HG02759 (cell line): ENCODE measurements at regions not wholly inside any gene's neighbourhood (a gene's known extent, or its start where the extent isn't known, plus 50 kb on each side); places are given as distances from the start of the nearest gene placed in this dataset.
"Not testable (repeated sequence)": the region's sequence is repeated elsewhere in the genome, so short reads cannot be mapped to it uniquely, and the experiment has no call there.

Experiments
- ATAC-seq: cut with Tn5 transposase; IDR thresholded peaks from one replicate; pipeline ENCODE4 v1.9.1; 2021; ENCODE audit warnings: mild to moderate bottlenecking, moderate library complexity; ENCODE audit not compliant: unreplicated experiment

DNA sequence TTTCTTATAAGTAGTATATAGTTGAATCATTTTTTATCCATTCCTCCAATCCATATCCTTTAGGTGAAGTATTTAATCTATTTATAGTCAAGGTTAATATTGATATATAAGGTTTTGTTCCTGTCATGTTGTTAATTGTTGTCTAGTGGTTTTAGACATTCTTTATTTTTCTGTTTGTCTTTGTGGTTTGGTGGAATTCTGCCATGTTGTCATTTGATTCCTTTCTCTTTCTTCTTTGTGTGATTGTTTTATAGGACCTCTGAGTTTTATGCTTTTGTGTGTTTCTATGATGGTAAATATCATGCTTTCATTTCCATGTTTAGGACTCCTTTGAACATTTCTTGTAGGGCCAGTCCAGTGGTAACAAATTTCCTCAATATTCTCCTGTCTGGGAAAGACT is 450.3 kb upstream of the BTBD3 start:
- no peak for ATAC-seq

DNA sequence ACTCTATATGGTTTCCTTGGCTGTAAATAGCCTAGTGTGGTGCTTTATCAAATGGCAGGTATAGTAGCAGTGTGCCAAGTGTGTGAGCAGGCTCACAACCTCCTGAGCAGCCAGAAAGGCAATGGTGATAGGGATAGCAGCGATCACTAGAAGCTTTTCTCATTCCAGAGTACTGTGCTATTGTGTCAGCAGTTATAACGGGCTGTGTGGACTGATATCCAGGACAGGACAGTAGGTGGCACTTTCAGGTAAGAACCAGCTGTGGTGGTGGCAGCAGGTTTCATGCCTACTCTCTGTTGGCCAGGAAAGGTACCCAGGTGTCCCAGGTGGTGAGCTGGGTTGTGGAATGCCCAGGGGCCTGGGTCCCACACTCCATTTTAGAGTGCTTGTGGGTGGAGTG is 448.8 kb upstream of the BTBD3 start:
- ATAC-seq = no peak

DNA sequence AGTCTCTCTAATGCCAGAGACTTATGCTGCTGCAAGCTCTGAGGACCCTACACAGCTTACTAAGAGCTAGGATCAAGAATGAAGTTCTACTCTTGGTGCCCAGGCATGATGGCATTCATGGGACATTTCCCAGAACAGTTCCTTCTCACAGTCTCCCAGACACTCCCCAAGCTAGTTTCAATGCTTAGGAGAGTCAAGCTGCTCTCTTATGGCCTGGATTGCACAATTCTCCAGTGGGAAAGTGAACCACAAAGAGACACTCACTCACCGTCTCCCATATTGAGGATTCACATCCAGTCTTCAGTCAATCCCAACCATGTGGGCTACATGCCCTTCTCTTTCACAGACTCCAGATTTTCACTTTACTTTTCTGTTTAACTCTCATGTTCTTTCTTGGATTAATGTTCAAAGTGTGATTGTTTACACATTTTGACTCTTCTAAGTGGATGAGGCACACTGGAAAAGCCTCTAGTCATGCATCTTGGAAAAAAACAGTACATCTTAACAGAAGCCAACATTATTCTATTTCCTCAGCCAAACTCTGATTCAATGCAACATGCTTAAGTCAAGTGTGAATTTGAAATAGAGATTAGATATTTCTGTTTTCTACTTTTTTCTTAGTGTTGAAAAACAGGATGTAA is 447.8 kb upstream of the BTBD3 start:
- no peak for ATAC-seq

DNA sequence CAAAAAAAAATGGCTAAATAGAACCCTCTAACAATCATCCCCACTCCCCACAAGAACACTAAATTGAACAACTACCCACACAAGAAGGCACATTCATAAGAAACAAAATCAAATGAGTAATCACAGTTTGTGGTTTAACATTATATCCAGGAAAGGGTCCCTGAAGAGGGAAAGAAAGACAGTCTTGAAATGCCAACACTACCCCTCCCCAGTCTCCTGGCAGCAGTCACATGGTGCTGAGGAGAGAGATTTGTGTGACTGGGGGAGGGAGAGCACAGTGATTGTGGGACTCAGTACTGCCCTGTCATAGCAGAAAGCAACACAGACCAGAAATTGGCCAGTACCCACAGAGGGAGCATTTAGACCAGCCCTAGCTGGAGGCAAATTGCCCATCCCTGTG is 443.7 kb upstream of the BTBD3 start:
- no peak for ATAC-seq

DNA sequence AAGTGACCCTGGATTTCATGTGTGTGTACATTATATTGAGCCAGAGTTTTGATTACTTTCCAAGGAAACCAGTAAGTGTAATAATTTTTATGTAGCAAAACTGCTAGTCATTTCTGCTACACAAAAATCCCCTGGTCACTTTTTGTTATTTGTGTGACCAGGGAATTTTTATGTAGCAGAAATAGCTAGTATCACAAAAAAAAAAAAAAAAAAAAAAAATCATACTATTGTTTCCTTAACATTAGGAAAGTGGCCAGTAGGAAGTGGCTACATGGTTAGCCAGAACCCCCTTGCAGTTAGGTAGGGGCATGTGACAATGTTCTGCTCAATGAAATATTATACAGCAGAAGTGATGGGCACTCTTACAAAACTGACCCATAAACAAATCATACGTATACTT is 434.0 kb upstream of the BTBD3 start:
- no peak for ATAC-seq

DNA sequence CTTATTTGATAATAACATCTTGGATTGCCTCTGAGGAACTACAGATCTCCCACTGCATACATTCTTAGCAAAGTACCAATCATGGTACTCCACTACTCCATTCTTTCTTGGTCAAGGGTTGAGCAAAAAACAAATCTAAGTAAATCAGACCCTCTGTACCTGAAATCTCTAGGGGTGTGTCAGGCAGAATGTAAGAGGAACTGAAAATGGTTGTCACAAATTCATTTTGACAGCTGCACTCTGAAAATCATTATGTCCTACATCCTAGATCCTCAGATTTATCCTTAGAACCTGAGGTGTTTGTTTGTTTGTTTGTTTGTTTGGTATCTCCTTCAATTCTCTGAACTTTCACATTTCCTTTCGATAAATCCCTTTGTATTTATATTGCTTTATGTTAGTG is 433.2 kb upstream of the BTBD3 start:
- ATAC-seq = no peak

DNA sequence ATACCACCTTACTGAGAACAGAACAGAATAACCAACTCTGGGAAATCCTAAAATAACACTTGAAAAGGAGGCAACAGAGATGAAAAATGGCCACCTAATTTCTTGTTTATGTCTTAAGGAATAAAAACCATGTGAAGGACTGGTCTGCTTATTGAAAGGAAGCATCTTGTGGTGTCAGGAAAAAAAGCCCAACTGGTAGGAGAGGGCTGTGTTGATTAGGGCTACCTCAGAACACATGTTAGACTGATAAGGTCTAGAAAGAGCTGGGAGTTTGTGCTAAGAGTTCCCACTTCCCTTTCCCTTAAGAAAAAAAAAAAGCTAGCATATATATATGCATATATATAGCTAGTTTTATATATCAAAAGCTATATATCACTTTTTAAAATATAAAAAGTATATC is 425.3 kb upstream of the BTBD3 start:
- no peak for ATAC-seq

DNA sequence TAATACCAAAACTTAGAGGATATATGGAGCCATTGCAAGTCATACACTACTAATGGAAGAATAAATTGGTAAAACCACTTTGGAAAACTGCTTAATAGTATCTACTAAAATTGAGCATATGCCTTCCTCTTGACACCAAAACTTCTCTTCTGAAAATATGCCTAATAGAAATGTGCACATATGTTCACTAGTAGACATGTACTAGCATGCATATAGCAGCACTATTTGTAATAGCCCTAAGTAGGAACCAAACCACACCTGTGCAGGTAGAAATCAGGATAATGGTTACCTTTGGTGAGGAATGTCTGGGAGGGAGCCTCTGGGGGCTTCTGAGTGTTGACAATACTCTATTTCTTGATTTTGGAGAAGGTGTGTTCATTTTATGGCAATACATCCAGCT is 424.8 kb upstream of the BTBD3 start:
- no peak for ATAC-seq

DNA sequence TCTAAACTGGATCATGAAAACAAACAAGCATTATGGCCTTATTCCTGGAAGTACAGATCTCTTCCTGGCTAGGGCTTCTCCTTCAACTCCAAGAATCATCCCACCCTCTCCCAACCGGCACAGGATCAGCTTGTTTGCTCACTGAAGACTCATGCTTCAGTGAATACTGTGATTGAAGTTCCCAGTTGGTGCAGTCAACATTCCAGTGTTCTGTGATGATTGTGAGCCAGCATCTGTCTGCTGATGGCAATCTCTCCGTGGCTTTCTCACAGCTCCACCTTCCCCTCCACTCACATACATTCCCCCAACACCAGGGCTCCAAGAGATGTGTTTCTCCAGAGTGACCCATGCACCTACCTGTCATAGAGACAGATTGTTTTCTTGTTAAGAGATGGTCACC is 421.3 kb upstream of the BTBD3 start:
- no peak for ATAC-seq

DNA sequence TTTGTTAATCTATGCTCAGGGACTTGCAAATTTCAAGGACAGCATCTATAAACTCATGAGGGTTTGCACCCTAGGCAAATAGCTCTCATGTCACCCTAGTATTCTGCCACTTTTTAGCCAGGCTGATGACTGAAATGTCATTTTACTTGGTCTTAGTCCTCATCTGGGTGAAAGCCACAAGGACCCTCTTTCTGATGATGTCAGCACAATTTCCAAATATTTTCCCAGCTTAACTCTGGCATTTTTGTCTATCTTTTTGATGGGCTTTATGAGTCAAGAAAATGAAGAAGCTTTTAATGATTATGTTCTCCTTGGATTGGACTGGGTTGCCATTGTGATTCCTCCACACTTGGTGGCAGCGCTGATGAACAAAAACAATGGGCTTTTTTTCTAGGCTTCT is 420.1 kb upstream of the BTBD3 start:
- no peak for ATAC-seq

DNA sequence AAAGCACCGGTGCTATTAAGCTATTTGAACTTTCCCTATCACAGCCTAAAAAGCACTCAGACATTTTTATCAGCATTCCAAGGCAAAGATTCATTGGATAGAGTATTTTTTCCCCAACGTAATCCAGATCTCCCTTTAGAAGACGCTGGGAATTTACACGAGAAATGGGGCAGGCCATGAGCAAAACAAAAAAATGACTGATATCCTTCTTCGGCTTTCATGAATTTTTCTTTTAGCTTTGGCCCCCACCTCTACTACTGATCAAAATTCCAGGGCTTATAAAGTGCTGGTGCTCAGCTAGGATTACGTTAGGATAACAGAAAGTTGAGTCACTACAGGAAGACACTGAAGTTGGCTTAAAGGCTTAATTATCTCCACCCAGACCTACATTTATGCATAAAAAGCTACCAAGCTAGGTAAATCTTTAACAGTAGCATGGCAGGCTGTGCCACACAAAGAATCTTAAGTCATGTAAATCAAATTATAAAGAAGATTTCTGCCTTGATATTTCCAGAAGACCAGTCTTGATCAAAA is 418.5 kb upstream of the BTBD3 start:
- ATAC-seq = no peak

DNA sequence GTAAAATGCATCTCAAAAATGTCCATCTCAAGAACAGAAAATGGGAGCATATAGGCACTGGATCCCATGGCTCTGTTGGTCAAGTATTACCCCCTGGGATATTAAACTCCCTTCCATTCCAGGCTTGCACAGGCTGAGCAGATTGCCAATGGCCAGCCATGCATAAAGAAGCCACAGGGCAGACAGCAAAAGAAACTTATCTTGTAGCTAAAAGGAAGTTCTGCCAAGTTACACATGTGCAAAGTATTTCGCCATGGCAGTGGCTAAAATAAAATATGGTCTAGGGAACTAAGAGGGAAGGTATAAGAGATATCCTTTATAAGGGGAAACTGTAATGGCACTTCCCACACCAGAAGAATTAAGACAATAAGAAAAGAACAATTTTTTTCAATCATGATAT is 415.6 kb upstream of the BTBD3 start:
- ATAC-seq = no peak

DNA sequence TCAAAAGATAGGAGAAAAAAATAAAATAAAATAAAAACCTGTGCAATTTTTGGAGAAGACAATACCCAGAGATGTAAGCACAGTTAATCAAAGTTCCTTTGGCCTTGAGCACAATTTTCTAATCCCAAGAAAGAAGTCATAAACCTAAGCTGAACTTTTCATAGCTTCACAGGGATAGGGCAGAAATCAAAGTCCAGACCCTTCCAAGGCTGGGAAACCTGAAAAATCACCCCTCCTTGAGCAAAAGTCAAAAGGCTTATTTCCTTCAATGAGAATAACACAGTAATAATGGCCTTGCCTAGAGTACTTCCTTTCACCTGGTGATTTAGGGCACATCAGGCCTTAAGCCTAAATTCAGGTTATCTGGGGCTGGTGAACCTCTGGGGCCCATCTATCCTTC is 415.0 kb upstream of the BTBD3 start:
- no peak for ATAC-seq

DNA sequence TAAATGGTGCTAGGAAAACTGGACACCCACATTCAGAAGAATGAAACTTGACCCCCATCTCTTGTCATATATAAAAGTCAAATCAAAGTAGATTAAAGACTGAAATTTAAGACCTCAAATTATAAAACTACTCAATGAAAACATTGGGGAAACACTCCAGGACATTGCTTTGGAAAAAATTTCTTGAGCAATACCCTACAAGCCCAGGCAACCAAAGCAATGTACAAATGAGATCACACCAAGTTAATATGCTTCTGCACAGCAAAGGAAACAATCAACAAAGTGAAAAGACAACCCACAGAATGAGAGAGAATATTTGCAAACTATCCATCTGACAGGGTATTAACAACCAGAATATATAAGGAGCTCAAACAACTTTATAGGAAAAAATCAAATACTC is 407.9 kb upstream of the BTBD3 start:
- ATAC-seq = no peak

DNA sequence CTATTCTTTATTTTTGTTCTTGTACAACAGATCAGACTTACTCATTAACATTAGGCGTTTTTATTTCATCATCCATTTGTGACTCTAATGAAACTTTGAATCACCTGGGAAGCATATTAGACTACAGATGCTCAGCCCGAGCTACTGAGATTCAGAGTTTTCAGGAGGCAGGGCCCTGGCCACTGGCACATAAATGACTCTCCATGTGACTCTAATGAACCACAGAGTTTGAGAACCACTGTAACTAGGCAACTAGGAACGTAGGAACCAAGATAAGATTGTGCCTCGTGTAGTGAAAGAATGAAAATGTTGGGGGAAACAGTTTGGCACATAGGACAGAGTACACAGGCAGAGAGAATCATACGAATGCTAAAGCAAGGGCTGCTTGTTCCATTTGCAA is 405.9 kb upstream of the BTBD3 start:
- ATAC-seq = no peak

DNA sequence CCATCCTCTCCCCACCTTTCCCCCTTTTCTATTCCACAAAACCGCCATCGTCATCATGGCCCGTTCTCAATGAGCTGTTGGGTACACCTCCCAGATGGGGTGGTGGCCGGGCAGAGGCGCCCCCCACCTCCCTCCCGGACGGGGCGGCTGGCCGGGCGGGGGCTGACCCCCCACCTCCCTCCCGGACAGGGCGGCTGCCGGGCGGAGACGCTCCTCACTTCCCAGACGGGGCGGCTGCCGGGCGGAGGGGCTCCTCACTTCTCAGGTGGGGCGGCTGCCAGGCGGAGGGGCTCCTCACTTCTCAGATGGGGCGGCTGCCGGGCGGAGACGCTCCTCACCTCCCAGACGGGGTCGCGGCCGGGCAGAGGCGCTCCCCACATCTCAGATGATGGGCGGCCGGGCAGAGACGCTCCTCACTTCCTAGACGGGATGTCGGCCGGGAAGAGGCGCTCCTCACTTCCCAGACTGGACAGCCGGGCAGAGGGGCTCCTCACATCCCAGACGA is 404.4 kb upstream of the BTBD3 start:
- not testable (repeated sequence) for ATAC-seq

DNA sequence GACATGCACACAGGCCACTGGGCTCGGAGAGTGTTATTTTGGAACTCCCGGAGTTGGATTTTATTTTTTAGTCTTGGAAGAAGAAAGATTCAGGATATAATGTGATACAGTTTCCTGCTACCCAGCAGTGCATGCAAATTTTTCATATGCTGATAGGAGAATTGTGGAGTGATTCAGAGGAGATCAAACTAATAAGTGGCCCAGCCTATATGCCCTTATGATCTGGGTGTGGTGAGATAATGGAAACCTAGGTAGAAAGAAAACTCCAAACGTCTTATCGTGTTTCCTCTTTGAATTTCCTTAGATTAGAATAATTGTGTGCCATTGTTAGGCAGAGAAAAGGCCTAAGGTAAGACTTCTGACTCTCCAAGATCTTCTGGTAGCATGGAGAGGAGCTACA is 401.2 kb upstream of the BTBD3 start:
- no peak for ATAC-seq

DNA sequence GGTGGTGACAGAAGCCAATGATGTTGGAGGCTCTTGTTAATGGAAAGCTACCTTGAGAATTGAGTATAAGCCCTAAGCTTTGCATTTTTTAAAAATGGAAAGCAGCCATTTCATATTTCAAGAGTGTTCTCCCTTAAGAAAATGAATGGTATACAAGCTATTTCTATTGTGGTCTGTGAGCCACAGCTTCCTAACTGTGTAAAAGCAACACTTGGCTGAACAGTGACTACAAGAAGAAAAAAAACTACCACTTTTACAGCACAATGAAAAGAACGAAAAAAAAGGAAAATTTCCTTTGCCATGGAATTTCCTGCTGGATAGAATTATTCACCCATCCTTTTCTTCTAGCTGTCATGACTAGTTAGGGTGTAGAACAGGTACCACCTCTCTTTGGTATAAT is 397.1 kb upstream of the BTBD3 start:
- ATAC-seq = no peak

DNA sequence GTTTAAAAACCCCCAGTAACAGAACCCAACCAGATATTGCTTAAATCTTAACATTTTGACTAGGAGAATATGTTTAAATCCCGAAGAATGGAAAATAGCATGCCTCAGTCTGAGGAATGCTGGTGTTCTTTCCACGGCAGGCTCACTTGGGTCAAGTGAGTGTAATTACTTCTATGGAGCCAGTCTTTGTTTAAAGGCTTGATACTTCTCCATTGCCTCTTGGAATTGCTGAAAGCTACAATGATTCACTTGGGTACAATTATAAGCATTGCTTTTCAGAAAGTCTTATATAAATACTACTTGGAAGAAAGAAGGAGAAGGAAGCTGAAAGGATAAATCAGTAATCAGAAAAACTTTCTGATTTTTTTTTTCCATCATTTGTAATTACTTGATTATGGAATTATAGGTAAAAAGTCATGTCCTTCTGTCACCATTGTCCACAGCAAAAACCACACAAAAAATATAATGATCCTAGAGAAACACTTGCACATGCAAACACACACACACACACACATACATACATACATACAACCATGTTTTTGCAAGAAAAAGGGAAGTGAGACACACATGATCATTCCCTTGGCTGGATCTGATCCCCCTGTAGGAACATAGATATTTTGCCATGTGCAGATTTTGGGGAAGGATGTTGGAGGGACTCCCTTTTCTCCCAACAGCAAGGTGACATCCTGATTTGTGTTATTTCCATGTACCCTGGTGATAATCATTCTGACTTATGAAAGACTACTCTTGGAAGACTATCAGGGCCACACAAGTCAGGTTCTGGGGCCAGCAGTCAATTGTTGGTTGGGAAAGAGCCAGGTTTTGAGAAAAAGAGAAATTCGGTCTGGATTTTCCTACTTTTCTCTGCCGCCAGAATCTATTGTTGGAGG is 396.0 kb upstream of the BTBD3 start:
- no peak for ATAC-seq

DNA sequence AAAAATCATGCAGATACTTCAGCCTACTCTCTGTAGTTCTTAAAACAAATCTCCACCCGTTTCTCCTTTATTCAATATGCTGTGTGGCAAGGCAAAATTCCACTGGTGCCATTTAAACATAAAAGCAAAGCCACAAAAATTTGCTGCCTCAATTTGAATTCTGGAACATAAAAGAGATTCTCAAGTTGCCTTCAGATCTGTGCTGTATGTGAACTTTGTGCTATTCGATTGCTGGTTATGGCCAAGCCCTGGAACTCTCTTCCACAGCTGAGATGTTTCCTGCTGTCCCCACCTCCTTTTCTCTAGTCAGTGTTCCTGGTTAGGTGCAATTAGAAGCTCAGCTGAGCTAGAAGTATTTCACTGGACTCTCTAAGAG is 395.3 kb upstream of the BTBD3 start:
- no peak for ATAC-seq

DNA sequence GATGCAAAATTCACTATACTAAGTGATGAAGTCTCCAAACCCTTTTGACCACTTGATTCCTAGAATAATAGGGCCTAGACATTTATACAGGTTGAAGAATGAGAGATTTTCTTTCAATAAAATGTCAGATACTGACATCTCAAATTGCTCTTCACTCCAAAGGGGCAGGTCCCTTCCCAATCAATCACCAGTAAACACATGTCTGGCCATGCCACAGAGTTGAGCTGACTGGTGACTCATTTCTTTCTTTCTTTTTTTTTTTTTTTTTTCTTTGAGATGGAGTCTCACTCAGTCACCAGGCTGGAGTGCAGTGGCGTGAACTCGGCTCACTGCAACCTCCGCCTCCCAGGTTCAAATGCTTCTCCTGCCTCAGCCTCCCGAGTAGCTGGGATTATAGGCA is 388.6 kb upstream of the BTBD3 start:
- ATAC-seq = no peak

DNA sequence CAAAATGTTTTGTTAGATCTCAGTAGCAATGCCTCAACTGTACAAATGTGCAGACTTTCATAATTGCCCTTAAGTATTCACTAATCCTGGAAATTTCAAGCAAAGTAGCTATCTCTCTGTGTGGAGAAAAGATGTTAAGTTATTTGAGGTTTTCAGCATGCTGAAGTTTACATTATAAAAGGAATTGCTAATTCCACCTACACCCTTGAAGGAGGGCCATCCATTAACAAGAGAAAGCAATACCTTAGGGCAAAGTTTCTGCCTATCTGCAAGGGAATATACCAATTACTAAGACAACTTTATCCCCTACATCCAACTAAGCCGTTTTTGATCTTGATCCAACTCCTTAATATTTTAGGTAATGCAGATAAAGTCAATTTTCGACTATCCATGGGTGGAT is 380.7 kb upstream of the BTBD3 start:
- no peak for ATAC-seq
